Stomach (tissue), 8 donors: ENCODE measurements at regions not wholly inside any gene's neighbourhood (a gene's known extent, or its start where the extent isn't known, plus 50 kb on each side); places are given as distances from the start of the nearest gene placed in this dataset.
A peak's percentile ranks its signal among the peaks of the same experiment; 100 is the strongest.

Source experiments
- DNase-seq, 2 donors: peaks; one replicate each; pipeline versions ENCODE4 v3.0.0 to v3.0.0-alpha.2; 2013 to 2019
- H3K27ac ChIP-seq, 5 donors: fragments of 200-600 bp in 4 of 5; sonication (generic) in 4 of 5; one replicate each; pipeline ENCODE4 v1.5.1; 2013 to 2019; ENCODE audit warnings: mild to moderate bottlenecking in 1 of 5, moderate library complexity in 1 of 5
- H3K27me3 ChIP-seq, 3 donors: fragments of 200-600 bp; sonication (generic); one replicate each; pipeline ENCODE4 v1.5.1; 2017 to 2019; ENCODE audit warnings: mixed run types in 1 of 3
- H3K36me3 ChIP-seq, 4 donors: fragments of 200-600 bp; sonication (generic); 1 replicate in 3 of 4; 2 replicates in 1 of 4; pipeline ENCODE4 v1.5.1; 2016 to 2019
- H3K4me1 ChIP-seq, 4 donors: fragments of 200-600 bp; sonication (generic); one replicate each; pipeline ENCODE4 v1.5.1; 2016 to 2019
- H3K4me3 ChIP-seq, 4 donors: fragments of 200-600 bp; sonication (generic) in 3 of 4; one replicate each; pipeline ENCODE4 v1.5.1; 2016 to 2019; ENCODE audit warnings: mild to moderate bottlenecking in 1 of 4
- H3K9me3 ChIP-seq, 4 donors: fragments of 200-600 bp; sonication (generic); one replicate each; pipeline ENCODE4 v1.5.1; 2016 to 2019
- EP300 ChIP-seq: sonication (generic); formaldehyde crosslinking; IDR thresholded peaks from one replicate; pipeline ENCODE4 v1.6.1; 2017; ENCODE audit warnings: antibody characterized with exemption
- POLR2A ChIP-seq, 4 donors: fragments of 450-650 bp; IDR thresholded peaks; one replicate each; pipeline ENCODE4 v1.6.1; 2016; ENCODE audit warnings: antibody characterized with exemption in 4 of 4, control low read depth in 2 of 4, mild to moderate bottlenecking in 1 of 4, moderate library complexity in 1 of 4
- POLR2AphosphoS5 ChIP-seq, 3 donors: sonication (generic); formaldehyde crosslinking; IDR thresholded peaks; one replicate each; pipeline ENCODE4 v1.6.1; 2016; ENCODE audit warnings: antibody characterized with exemption in 3 of 3
- WGBS, 5 donors: extraction: QIAGEN DNeasy Blood & Tissue Kit in 3 of 5; methylation state at CpG; one replicate each; pipeline versions ENCODE4 v1.1.5 to v1.1.7; 2013 to 2018; 5-methylcytosine and 5-hydroxymethylcytosine counted together
- intact Hi-C: fragments of 100-400 bp; cut with DNase I; formaldehyde crosslinking; loops from one replicate; pipeline ENCODE4 v1.15.1; 2023; ENCODE audit warnings: low total_unique reads
- TF ChIP-seq, protein P1 (sequence below), 7 experiments: fragments of 450-650 bp in 4 of 7; fragments of 200-600 bp in 3 of 7; sonication (generic) in 3 of 7; IDR thresholded peaks; one replicate each; pipeline ENCODE4 v1.5.1; 2016 to 2019; ENCODE audit warnings: antibody characterized with exemption in 7 of 7, control low read depth in 2 of 7, mild to moderate bottlenecking in 1 of 7
- donor health status: healthy with polysubstance abuse.
- donor health status: Bipolar disorder and iron deficiency.
- donor health status: healthy.

DNA sequence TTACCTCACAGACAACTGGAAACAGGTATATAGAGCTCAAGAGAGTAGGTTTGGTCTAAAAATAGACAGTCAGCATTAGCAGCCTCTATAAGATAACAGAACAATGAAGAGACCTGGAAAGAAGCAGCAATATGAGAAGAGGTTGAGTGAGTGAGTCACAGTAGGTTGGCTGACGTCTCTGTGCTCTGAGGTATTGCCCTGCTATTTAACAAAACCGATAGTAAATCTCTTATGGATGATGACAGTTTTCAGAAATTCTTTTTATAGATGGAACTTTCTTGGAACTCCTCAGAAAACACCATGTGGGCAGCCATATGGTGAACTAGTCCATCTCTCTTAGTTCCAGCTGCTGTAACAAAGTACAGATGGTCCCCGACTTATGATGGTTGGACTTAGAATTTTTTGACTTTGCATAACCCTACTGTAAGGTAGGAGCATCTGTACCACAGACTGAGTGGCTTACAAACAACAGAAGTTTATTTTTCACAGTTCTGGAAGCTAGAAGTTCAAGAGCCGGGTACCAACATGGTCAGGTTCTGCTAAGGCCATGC, 123.5 kb downstream of the MBD2 start:
- TF ChIP-seq, protein P1, sequence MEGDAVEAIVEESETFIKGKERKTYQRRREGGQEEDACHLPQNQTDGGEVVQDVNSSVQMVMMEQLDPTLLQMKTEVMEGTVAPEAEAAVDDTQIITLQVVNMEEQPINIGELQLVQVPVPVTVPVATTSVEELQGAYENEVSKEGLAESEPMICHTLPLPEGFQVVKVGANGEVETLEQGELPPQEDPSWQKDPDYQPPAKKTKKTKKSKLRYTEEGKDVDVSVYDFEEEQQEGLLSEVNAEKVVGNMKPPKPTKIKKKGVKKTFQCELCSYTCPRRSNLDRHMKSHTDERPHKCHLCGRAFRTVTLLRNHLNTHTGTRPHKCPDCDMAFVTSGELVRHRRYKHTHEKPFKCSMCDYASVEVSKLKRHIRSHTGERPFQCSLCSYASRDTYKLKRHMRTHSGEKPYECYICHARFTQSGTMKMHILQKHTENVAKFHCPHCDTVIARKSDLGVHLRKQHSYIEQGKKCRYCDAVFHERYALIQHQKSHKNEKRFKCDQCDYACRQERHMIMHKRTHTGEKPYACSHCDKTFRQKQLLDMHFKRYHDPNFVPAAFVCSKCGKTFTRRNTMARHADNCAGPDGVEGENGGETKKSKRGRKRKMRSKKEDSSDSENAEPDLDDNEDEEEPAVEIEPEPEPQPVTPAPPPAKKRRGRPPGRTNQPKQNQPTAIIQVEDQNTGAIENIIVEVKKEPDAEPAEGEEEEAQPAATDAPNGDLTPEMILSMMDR (IDR thresholded peaks at IDR 0.05), result no peak
- TF ChIP-seq POLR2A (IDR thresholded peaks at IDR 0.05) (no peak), EP300 (no peak), POLR2AphosphoS5 (IDR thresholded peaks at IDR 0.05) (no peak)
- H3K27me3 ChIP-seq, result no peaks in the 10 kb centered on the region
- intact Hi-C loops, result no loop called here
- H3K27ac ChIP-seq, result no peak overlapping the region
- H3K36me3 ChIP-seq, result no peaks in the 10 kb centered on the region
- H3K9me3 ChIP-seq, result peaks cover 0 to 6% (median 0%) of the 10 kb centered on the region in 4 donors
- no peak for DNase-seq
- WGBS, 5 donors, result 63 to 86% (median 74%) methylated on average over 4 of the region's 4 CpGs
- no peaks in the 10 kb centered on the region for H3K4me1 ChIP-seq
- H3K4me3 ChIP-seq, result no peak overlapping the region

GRCh38 chr18:54100466-54100865, 124.0 kb downstream of the MBD2 start:
- no peak for DNase-seq
- TF ChIP-seq, protein P1 (IDR thresholded peaks at IDR 0.05), result no peak
- TF ChIP-seq POLR2AphosphoS5 (IDR thresholded peaks at IDR 0.05) (no peak), POLR2A (IDR thresholded peaks at IDR 0.05) (no peak), EP300 (no peak)
- Histone ChIP-seq H3K4me1 (no peaks in the 10 kb centered on the region), H3K27me3 (no peaks in the 10 kb centered on the region), H3K27ac (no peak overlapping the region), H3K4me3 (no peak overlapping the region), H3K36me3 (no peaks in the 10 kb centered on the region), H3K9me3 (peaks cover 0 to 6% (median 0%) of the 10 kb centered on the region in 4 donors)
- intact Hi-C loops, result no loop called here
- WGBS, 5 donors, result 85 to 93% (median 91%) methylated on average over 2 of the region's 2 CpGs

GRCh38 chr18:54094474-54094873, 130.0 kb downstream of the MBD2 start:
- intact Hi-C loops, result no loop called here
- Histone ChIP-seq H3K27me3 (no peaks in the 10 kb centered on the region), H3K4me3 (no peak overlapping the region), H3K9me3 (peaks cover 0 to 6% (median 0%) of the 10 kb centered on the region in 4 donors), H3K27ac (no peak overlapping the region), H3K4me1 (no peaks in the 10 kb centered on the region), H3K36me3 (no peaks in the 10 kb centered on the region)
- TF ChIP-seq POLR2AphosphoS5 (IDR thresholded peaks at IDR 0.05) (no peak), EP300 (no peak), POLR2A (IDR thresholded peaks at IDR 0.05) (no peak)
- TF ChIP-seq, protein P1 (IDR thresholded peaks at IDR 0.05), result no peak
- WGBS, 5 donors, result 73 to 98% (median 91%) methylated on average over 4 of the region's 4 CpGs
- no peak for DNase-seq

DNA sequence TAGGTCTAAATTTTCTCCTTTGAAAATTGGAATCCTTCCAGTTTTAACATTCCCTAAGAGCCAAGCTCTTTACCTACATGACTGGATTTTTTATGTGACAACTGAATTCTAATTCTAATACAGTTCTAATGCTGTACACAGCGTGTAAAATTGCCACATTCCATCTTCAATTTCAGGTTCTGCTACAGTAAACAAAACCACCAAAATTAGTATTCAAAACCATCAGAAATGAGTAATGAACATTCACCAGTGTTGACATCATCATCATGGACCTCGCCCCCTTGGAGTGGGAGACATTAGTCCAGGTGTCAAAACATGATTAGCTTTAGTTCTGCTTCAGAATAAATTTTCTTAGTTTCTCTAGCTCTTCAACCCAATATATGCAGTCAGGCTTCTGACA, 133.6 kb downstream of the MBD2 start:
- H3K27ac ChIP-seq, result no peak overlapping the region
- TF ChIP-seq, protein P1 (IDR thresholded peaks at IDR 0.05), result no peak
- intact Hi-C loops, result no loop called here
- no peak overlapping the region for H3K4me3 ChIP-seq
- no peaks in the 10 kb centered on the region for H3K27me3 ChIP-seq
- no peaks in the 10 kb centered on the region for H3K4me1 ChIP-seq
- H3K9me3 ChIP-seq, result no peaks in the 10 kb centered on the region
- peak in 1 of 2 donors; percentile 5 for DNase-seq
- WGBS, 5 donors, result 60 to 72% (median 68%) methylated on average over 2 of the region's 2 CpGs
- H3K36me3 ChIP-seq, result no peaks in the 10 kb centered on the region
